OCI-LY3 (cell line): ENCODE measurements at regions not wholly inside any gene's neighbourhood (a gene's known extent, or its start where the extent isn't known, plus 50 kb on each side); places are given as distances from the start of the nearest gene placed in this dataset.

Source experiments
- CTCF ChIP-seq: fragments of 200-600, 300-600 bp; sonication (generic); IDR thresholded peaks from 2 replicates; pipeline ENCODE4 v1.5.1; 2014; ENCODE audit warnings: antibody characterized with exemption, low read length, low read depth
- EZH2phosphoT487 ChIP-seq: fragments of 200-600 bp; shearing (Covaris generic); IDR thresholded peaks from 2 replicates; pipeline ENCODE4 v1.6.1; 2018; ENCODE audit warnings: antibody characterized with exemption, mixed run types, low read depth

GRCh38 chr13:50078231-50078894 is 63.1 kb downstream of the KCNRG start:
- TF ChIP-seq CTCF (no peak), EZH2phosphoT487 (no peak)
